Mesothelial cell of epicardium (in vitro differentiated cells): ENCODE measurements at regions not wholly inside any gene's neighbourhood (a gene's known extent, or its start where the extent isn't known, plus 50 kb on each side); places are given as distances from the start of the nearest gene placed in this dataset.

Experiments used
- DNase-seq, 2 experiments: peaks; one replicate each; pipeline ENCODE4 v3.0.0; 2021; ENCODE audit warnings: low spot score in 2 of 2; ENCODE audit not compliant: unreplicated experiment in 2 of 2
- H3K27ac Mint-ChIP-seq: 2 replicates; pipeline ENCODE4 v1.8.0; 2021; ENCODE audit warnings: mixed read lengths
- H3K27me3 Mint-ChIP-seq: 2 replicates; pipeline ENCODE4 v1.8.0; 2021; ENCODE audit warnings: low read depth, mixed read lengths
- H3K36me3 Mint-ChIP-seq: 2 replicates; pipeline ENCODE4 v1.8.0; 2021; ENCODE audit warnings: mixed read lengths
- H3K4me1 Mint-ChIP-seq: 2 replicates; pipeline ENCODE4 v1.8.0; 2021; ENCODE audit warnings: mixed read lengths
- H3K4me3 Mint-ChIP-seq: 2 replicates; pipeline ENCODE4 v1.8.0; 2021; ENCODE audit warnings: mild to moderate bottlenecking, moderate library complexity, mixed read lengths
- H3K9me3 Mint-ChIP-seq: 2 replicates; pipeline ENCODE4 v1.8.0; 2021; ENCODE audit warnings: mixed read lengths
- CTCF ChIP-seq: fragments of 200-600 bp; sonication (generic); IDR thresholded peaks from one replicate; pipeline ENCODE4 v1.5.0; 2021; ENCODE audit warnings: antibody characterized with exemption; ENCODE audit not compliant: unreplicated experiment

- Mint-ChIP-seq H3K4me1 (peaks cover 13% of the 10 kb centered on the region), H3K9me3 (no peaks in the 10 kb centered on the region), H3K36me3 (no peaks in the 10 kb centered on the region), H3K27ac (no peak overlapping the region), H3K4me3 (no peak overlapping the region), H3K27me3 (peaks cover 48% of the 10 kb centered on the region)
- no peak for TF ChIP-seq CTCF
- DNase-seq, result no peak
Measured at GRCh38 chr2:207223051-207223450, 57.3 kb upstream of the KLF7 start.

DNA sequence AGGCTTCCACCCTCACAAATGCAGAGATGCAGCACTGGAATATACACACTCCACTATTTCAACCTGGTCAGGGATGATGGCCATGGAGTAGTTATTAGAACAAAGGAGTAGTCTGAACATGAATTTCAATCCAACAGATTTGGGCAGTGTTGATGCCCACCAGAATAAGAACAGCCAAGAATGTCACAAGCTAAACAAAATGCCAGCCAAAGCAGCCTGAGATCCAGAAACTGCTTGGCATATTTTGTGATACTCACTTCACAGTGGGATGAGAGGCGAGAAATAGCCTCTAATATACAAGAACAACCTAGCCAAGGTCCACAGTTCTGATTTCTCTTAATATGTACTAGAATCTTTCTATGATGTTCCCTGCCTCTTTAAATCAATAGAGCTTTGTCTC, 58.6 kb upstream of the KLF7 start:
- peaks cover 9% of the 10 kb centered on the region for H3K4me1 Mint-ChIP-seq
- no peak for DNase-seq
- no peaks in the 10 kb centered on the region for H3K36me3 Mint-ChIP-seq
- H3K4me3 Mint-ChIP-seq, result no peak overlapping the region
- H3K27ac Mint-ChIP-seq, result no peak overlapping the region
- no peak for TF ChIP-seq CTCF
- peaks cover 40% of the 10 kb centered on the region for H3K27me3 Mint-ChIP-seq
- H3K9me3 Mint-ChIP-seq, result no peaks in the 10 kb centered on the region

- Mint-ChIP-seq H3K27ac (no peak overlapping the region), H3K4me1 (peaks cover 9% of the 10 kb centered on the region), H3K36me3 (no peaks in the 10 kb centered on the region), H3K27me3 (peaks cover 37% of the 10 kb centered on the region), H3K4me3 (no peak overlapping the region), H3K9me3 (no peaks in the 10 kb centered on the region)
- no peak for TF ChIP-seq CTCF
- no peak for DNase-seq
Measured at GRCh38 chr2:207224791-207225482, 59.2 kb upstream of the KLF7 start.

- TF ChIP-seq CTCF, result no peak
- H3K36me3 Mint-ChIP-seq, result no peaks in the 10 kb centered on the region
- no peak for DNase-seq
- peaks cover 9% of the 10 kb centered on the region for H3K4me1 Mint-ChIP-seq
- H3K9me3 Mint-ChIP-seq, result no peaks in the 10 kb centered on the region
- H3K4me3 Mint-ChIP-seq, result no peak overlapping the region
- no peak overlapping the region for H3K27ac Mint-ChIP-seq
- peaks cover 32% of the 10 kb centered on the region for H3K27me3 Mint-ChIP-seq
Measured at GRCh38 chr2:207225773-207226172, 60.0 kb upstream of the KLF7 start.

- Mint-ChIP-seq H3K27me3 (peaks cover 28% of the 10 kb centered on the region), H3K4me3 (no peak overlapping the region), H3K27ac (no peak overlapping the region), H3K4me1 (peaks cover 9% of the 10 kb centered on the region), H3K36me3 (no peaks in the 10 kb centered on the region), H3K9me3 (no peaks in the 10 kb centered on the region)
- no peak for TF ChIP-seq CTCF
- no peak for DNase-seq
Measured at GRCh38 chr2:207226243-207226642, 60.5 kb upstream of the KLF7 start.

- no peaks in the 10 kb centered on the region for H3K9me3 Mint-ChIP-seq
- no peak overlapping the region for H3K27ac Mint-ChIP-seq
- H3K36me3 Mint-ChIP-seq, result no peaks in the 10 kb centered on the region
- DNase-seq, result no peak
- H3K4me3 Mint-ChIP-seq, result peak overlapping the region; percentile 40
- peaks cover 24% of the 10 kb centered on the region for H3K27me3 Mint-ChIP-seq
- no peak for TF ChIP-seq CTCF
- peaks cover 9% of the 10 kb centered on the region for H3K4me1 Mint-ChIP-seq
Measured at GRCh38 chr2:207226671-207227061, 60.9 kb upstream of the KLF7 start.
